Gastrocnemius medialis (tissue), 4 donors: ENCODE measurements at regions not wholly inside any gene's neighbourhood (a gene's known extent, or its start where the extent isn't known, plus 50 kb on each side); places are given as distances from the start of the nearest gene placed in this dataset.

Experiments
- ATAC-seq, 2 donors: fragments of 150-250 bp; one replicate each; pipeline ENCODE4 v1.9.1; 2016
- DNase-seq, 2 donors: peaks; one replicate each; pipeline ENCODE4 v3.0.0-alpha.2; 2019
- H3K27ac ChIP-seq, 4 donors: fragments of 200-600 bp; sonication (generic); 1 replicate in 1 of 4; 2 replicates in 3 of 4; pipeline ENCODE4 v1.5.1; 2016 to 2018; ENCODE audit warnings: mild to moderate bottlenecking in 2 of 4, moderate library complexity in 1 of 4
- H3K27me3 ChIP-seq, 3 donors: fragments of 200-600 bp; sonication (generic) in 2 of 3; 1 replicate in 1 of 3; 2 replicates in 2 of 3; pipeline versions ENCODE4 v1.5.1 to v1.6.0; 2016 to 2019; ENCODE audit warnings: mild to moderate bottlenecking in 1 of 3, moderate library complexity in 1 of 3
- H3K36me3 ChIP-seq, 2 donors: fragments of 200-600 bp; sonication (generic) in 1 of 2; one replicate each; pipeline ENCODE4 v1.5.1; 2017 to 2018
- H3K4me1 ChIP-seq, 2 donors: fragments of 200-600 bp; sonication (generic) in 1 of 2; one replicate each; pipeline ENCODE4 v1.5.1; 2016 to 2017; ENCODE audit warnings: mild to moderate bottlenecking in 2 of 2
- H3K4me3 ChIP-seq, 4 donors: fragments of 200-600 bp; sonication (generic) in 3 of 4; 1 replicate in 1 of 4; 2 replicates in 3 of 4; pipeline ENCODE4 v1.5.1; 2016 to 2019; ENCODE audit warnings: mild to moderate bottlenecking in 2 of 4
- H3K9me3 ChIP-seq, 3 donors: fragments of 200-600 bp; sonication (generic) in 2 of 3; 1 replicate in 1 of 3; 2 replicates in 2 of 3; pipeline ENCODE4 v1.5.1; 2016 to 2019
- POLR2A ChIP-seq, 2 donors: fragments of 450-650 bp; IDR thresholded peaks; one replicate each; pipeline ENCODE4 v1.6.1; 2017; ENCODE audit warnings: antibody characterized with exemption in 2 of 2, mild to moderate bottlenecking in 2 of 2, moderate library complexity in 2 of 2
- in situ Hi-C, 4 donors: fragments of 200-750 bp; cut with MboI; loops; one replicate each; pipeline versions ENCODE4 v1.15.0 to v1.8.0; 2017; ENCODE audit warnings: low sequenced_read_pairs in 4 of 4
- intact Hi-C: fragments of 100-400 bp; cut with DNase I; formaldehyde crosslinking; loops from one replicate; pipeline ENCODE4 v1.15.1; 2023; ENCODE audit warnings: low total_unique reads
- TF ChIP-seq, protein P1 (sequence below), 5 experiments: fragments of 450-650 bp in 3 of 5; fragments of 200-600 bp in 2 of 5; sonication (generic) in 2 of 5; IDR thresholded peaks in 4 of 5; conservative IDR thresholded peaks in 1 of 5; 1 replicate in 4 of 5; 2 replicates in 1 of 5; pipeline ENCODE4 v1.5.1; 2016 to 2019; ENCODE audit warnings: antibody characterized with exemption in 5 of 5, mild to moderate bottlenecking in 3 of 5, moderate library complexity in 3 of 5

DNA sequence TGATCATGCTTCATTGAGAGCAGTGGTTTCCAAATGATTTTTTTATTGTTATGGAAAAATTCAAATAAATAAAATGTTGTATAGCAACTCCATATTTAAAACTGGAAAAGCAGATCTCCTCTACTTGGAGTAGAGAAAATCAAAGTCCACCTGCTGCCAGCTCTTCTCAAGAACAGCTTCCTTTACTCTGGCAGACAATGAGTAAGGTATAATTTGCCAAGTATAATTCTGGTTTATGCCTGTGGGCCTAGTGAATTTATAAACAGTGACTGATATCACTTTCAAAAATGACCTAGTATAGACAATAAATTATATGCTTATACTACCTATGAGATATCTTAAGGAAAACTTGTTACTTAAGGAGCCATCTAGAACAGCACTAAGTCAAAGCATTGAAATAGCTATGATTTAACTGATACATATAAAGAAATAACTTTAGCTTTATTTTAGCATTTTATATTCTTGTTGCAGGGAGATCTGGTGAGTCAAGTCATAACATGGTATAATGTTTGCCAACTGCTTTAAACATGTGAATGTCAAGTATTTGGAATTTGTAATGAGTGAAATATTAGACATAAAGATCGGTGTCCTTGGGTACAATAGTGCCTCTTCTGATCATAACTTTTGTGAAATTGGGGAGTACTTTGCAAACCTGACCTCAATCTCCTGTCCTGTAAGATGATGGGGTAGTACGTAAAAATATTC, 1389.1 kb upstream of the PIK3C3 start:
- Histone ChIP-seq H3K36me3 (no peaks in the 10 kb centered on the region), H3K27me3 (no peaks in the 10 kb centered on the region), H3K4me3 (no peak overlapping the region), H3K27ac (no peak overlapping the region), H3K9me3 (no peaks in the 10 kb centered on the region), H3K4me1 (no peaks in the 10 kb centered on the region)
- no peak for ATAC-seq
- DNase-seq = no peak
- in situ Hi-C loops = no loop called here
- no peak for TF ChIP-seq POLR2A (IDR thresholded peaks at IDR 0.05)
- TF ChIP-seq, protein P1, sequence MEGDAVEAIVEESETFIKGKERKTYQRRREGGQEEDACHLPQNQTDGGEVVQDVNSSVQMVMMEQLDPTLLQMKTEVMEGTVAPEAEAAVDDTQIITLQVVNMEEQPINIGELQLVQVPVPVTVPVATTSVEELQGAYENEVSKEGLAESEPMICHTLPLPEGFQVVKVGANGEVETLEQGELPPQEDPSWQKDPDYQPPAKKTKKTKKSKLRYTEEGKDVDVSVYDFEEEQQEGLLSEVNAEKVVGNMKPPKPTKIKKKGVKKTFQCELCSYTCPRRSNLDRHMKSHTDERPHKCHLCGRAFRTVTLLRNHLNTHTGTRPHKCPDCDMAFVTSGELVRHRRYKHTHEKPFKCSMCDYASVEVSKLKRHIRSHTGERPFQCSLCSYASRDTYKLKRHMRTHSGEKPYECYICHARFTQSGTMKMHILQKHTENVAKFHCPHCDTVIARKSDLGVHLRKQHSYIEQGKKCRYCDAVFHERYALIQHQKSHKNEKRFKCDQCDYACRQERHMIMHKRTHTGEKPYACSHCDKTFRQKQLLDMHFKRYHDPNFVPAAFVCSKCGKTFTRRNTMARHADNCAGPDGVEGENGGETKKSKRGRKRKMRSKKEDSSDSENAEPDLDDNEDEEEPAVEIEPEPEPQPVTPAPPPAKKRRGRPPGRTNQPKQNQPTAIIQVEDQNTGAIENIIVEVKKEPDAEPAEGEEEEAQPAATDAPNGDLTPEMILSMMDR (IDR thresholded peaks at IDR 0.05 in 4 of 5, conservative IDR thresholded peaks at IDR 0.05 in 1 of 5) = no peak
- intact Hi-C loops = no loop called here

DNA sequence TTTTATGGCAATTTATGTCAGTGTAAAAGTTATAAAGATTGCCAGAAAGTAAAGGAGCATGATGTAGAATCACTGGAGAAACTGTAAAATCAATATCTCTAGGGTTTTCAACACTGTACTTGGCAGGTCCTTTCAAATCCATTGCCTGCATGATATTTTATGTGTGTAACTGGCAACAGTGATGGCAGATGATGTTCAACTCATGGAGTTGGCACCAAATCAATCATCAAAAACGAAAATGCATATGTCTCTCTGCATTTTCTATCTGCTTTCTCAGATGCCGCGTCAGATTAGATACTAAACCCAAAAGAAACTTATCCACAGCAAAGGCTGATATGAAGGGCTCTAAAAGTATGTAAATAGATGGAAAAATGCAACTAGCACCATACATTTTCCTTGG, 1395.5 kb upstream of the PIK3C3 start:
- in situ Hi-C loops = no loop called here
- Histone ChIP-seq H3K36me3 (no peaks in the 10 kb centered on the region), H3K9me3 (no peaks in the 10 kb centered on the region), H3K27ac (no peak overlapping the region), H3K4me3 (no peak overlapping the region), H3K27me3 (no peaks in the 10 kb centered on the region), H3K4me1 (no peaks in the 10 kb centered on the region)
- DNase-seq (no peak), ATAC-seq (no peak)
- intact Hi-C loops = no loop called here
- TF ChIP-seq, protein P1 (IDR thresholded peaks at IDR 0.05 in 4 of 5, conservative IDR thresholded peaks at IDR 0.05 in 1 of 5) = no peak
- no peak for TF ChIP-seq POLR2A (IDR thresholded peaks at IDR 0.05)

DNA sequence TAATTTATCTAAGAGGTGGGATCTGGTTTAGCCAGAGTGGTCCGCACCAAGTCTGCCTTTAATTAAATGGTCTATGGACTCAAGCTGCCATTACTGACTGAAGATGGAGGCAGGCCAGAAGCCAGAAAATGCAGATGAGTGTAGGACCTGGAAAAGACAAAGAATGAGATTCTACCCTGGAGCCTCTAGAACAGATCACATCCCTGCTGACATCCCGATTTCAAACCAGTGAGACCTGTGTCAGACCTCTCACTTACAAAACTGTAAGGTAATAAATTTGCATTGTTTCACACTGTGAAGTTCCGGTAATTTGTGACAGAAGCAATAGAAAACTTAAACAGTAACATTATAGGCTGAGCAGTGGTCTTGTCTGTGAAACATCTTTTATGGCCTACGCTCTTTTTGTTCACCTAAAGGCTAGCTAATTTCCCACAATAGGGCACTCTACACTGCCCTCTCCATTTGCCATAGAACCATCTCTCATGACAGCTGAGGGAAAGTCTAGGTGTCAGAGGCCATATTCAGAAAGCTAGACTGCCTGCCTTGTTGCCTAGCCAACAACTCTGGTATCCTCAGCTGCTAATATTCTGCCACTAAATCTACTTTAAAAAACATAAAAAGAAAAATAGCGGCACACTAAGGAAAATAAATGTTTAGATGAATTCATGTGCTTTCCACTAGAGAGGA, 1396.2 kb upstream of the PIK3C3 start:
- H3K27ac ChIP-seq = no peak overlapping the region
- intact Hi-C loops = no loop called here
- no peak overlapping the region for H3K4me3 ChIP-seq
- no peaks in the 10 kb centered on the region for H3K9me3 ChIP-seq
- ATAC-seq (no peak), DNase-seq (no peak)
- H3K27me3 ChIP-seq = no peaks in the 10 kb centered on the region
- TF ChIP-seq POLR2A (IDR thresholded peaks at IDR 0.05) = no peak
- TF ChIP-seq, protein P1 (IDR thresholded peaks at IDR 0.05 in 4 of 5, conservative IDR thresholded peaks at IDR 0.05 in 1 of 5) = no peak
- in situ Hi-C loops = no loop called here
- H3K36me3 ChIP-seq = no peaks in the 10 kb centered on the region
- H3K4me1 ChIP-seq = no peaks in the 10 kb centered on the region

DNA sequence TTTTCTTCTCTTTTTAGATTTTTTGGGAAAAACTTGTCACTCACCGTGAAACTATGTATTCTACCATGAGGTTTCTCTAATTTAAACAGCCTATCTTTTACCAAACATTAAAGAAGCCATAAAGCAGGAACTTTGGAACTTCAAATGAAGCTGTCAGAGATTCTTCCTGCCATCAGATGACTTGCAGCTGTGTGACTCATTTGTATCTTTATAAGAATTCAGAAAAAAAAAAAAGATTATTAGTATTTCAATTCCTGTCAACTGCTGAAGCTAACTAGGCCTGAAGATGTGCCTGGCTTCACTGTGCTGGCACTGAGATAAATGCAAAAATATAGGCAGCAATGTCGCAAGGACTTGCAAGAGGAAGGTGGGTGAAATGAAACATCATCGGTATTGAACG, 1399.1 kb upstream of the PIK3C3 start:
- H3K27me3 ChIP-seq = no peaks in the 10 kb centered on the region
- no peak overlapping the region for H3K4me3 ChIP-seq
- TF ChIP-seq POLR2A (IDR thresholded peaks at IDR 0.05) = no peak
- TF ChIP-seq, protein P1 (IDR thresholded peaks at IDR 0.05 in 4 of 5, conservative IDR thresholded peaks at IDR 0.05 in 1 of 5) = no peak
- DNase-seq (no peak), ATAC-seq (no peak)
- no peaks in the 10 kb centered on the region for H3K36me3 ChIP-seq
- in situ Hi-C loops = no loop called here
- intact Hi-C loops = no loop called here
- H3K4me1 ChIP-seq = no peaks in the 10 kb centered on the region
- H3K9me3 ChIP-seq = no peaks in the 10 kb centered on the region
- H3K27ac ChIP-seq = no peak overlapping the region
